ENCODE measurements at regions not wholly inside any gene's neighbourhood (a gene's known extent, or its start where the extent isn't known, plus 50 kb on each side); places are given as distances from the start of the nearest gene placed in this dataset.

GRCh38 chr10:118956802-118957442 lies 72.6 kb upstream of the NANOS1 start:
- peak in 1 of 2 donors; percentile 67 for DNase-seq
- H3K9me3 ChIP-seq: no peaks in the 10 kb centered on the region
- no peaks in the 10 kb centered on the region for H3K36me3 ChIP-seq (ENCODE audit: insufficient read depth in 1 of 2, low read depth in 1 of 2)
- intact Hi-C loops (cut with DNase I): loop anchor here in 1 of 2 donors (5.0 kb wide), 1 partner anchor 50 kb away; no protein-coding TSS in a partner anchor
- no peak overlapping the region for H3K27ac ChIP-seq
- peaks cover 26% of the 10 kb centered on the region for H3K4me1 ChIP-seq
- peak in 2 of 4 donors; percentile 28 to 42 for ATAC-seq
- no peaks in the 10 kb centered on the region for H3K27me3 ChIP-seq (ENCODE audit: insufficient read depth in 3 of 3, low read length in 2 of 3)
- no peak for TF ChIP-seq CTCF (IDR thresholded peaks at IDR 0.05)
- WGBS, 3 donors: 68 to 84% (median 77%) methylated on average over 5 of the region's 5 CpGs
- H3K4me3 ChIP-seq: no peak overlapping the region

GRCh38 chr10:118957443-118957825 lies 72.1 kb upstream of the NANOS1 start:
- intact Hi-C loops (cut with DNase I): loop anchor here in 1 of 2 donors (5.0 kb wide), 1 partner anchor 50 kb away; no protein-coding TSS in a partner anchor
- no peak for TF ChIP-seq CTCF (IDR thresholded peaks at IDR 0.05)
- H3K4me1 ChIP-seq: peaks cover 28% of the 10 kb centered on the region
- no peak for DNase-seq
- no peak overlapping the region for H3K27ac ChIP-seq
- H3K4me3 ChIP-seq: no peak overlapping the region
- H3K9me3 ChIP-seq: no peaks in the 10 kb centered on the region
- WGBS, 3 donors: 91 to 95% (median 91%) methylated on average over 5 of the region's 5 CpGs
- ATAC-seq: no peak
- H3K36me3 ChIP-seq (ENCODE audit: insufficient read depth in 1 of 2, low read depth in 1 of 2): no peaks in the 10 kb centered on the region
- no peaks in the 10 kb centered on the region for H3K27me3 ChIP-seq (ENCODE audit: insufficient read depth in 3 of 3, low read length in 2 of 3)

GRCh38 chr10:118957966-118958365 lies 71.5 kb upstream of the NANOS1 start:
- Histone ChIP-seq H3K9me3 (no peaks in the 10 kb centered on the region), H3K4me1 (peaks cover 29% of the 10 kb centered on the region), H3K4me3 (no peak overlapping the region), H3K36me3 (ENCODE audit: insufficient read depth in 1 of 2, low read depth in 1 of 2) (no peaks in the 10 kb centered on the region), H3K27me3 (ENCODE audit: insufficient read depth in 3 of 3, low read length in 2 of 3) (no peaks in the 10 kb centered on the region), H3K27ac (no peak overlapping the region)
- intact Hi-C loops (cut with DNase I): loop anchor here in 1 of 2 donors (5.0 kb wide), 1 partner anchor 49 kb away; no protein-coding TSS in a partner anchor
- WGBS, 3 donors: 96 to 99% (median 97%) methylated on average over 12 of the region's 12 CpGs
- ATAC-seq (no peak), DNase-seq (peak in 1 of 2 donors; percentile 36)
- TF ChIP-seq CTCF (IDR thresholded peaks at IDR 0.05): no peak

- intact Hi-C loops (cut with DNase I): loop anchor here in 1 of 2 donors (5.0 kb wide), 1 partner anchor 49 kb away; no protein-coding TSS in a partner anchor
- H3K4me3 ChIP-seq: no peak overlapping the region
Measured at GRCh38 chr10:118958559-118958958, 71.0 kb upstream of the NANOS1 start.

More at GRCh38 chr10:118958559-118958958, 71.0 kb upstream of the NANOS1 start:
- ATAC-seq (no peak), DNase-seq (no peak)
- no peaks in the 10 kb centered on the region for H3K9me3 ChIP-seq
- no peak for TF ChIP-seq CTCF (IDR thresholded peaks at IDR 0.05)
- no peaks in the 10 kb centered on the region for H3K36me3 ChIP-seq (ENCODE audit: insufficient read depth in 1 of 2, low read depth in 1 of 2)
- peak overlapping the region; percentile 76 for H3K27ac ChIP-seq
- no peaks in the 10 kb centered on the region for H3K27me3 ChIP-seq (ENCODE audit: insufficient read depth in 3 of 3, low read length in 2 of 3)
- H3K4me1 ChIP-seq: peaks cover 29% of the 10 kb centered on the region
- 78 to 89% (median 85%) methylated on average over 5 of the region's 5 CpGs for WGBS, 3 donors
